T-helper 17 cell (primary cell): ENCODE measurements at regions not wholly inside any gene's neighbourhood (a gene's known extent, or its start where the extent isn't known, plus 50 kb on each side); places are given as distances from the start of the nearest gene placed in this dataset.
"Not testable (repeated sequence)": the region's sequence is repeated elsewhere in the genome, so short reads cannot be mapped to it uniquely, and the experiment has no call there.

Source experiments
- ATAC-seq: fragments of 150-1000 bp; cut with Tn5 transposase; 2 replicates; pipeline ENCODE4 v1.10.0; 2021; ENCODE audit warnings: mild to moderate bottlenecking, moderate library complexity
- DNase-seq, 3 donors: peaks; one replicate each; pipeline versions ENCODE4 v3.0.0 to v3.0.0-alpha.2; 2020 to 2021
- H3K9me3 ChIP-seq: one replicate; pipeline ENCODE4 v1.7.0; 2013; ENCODE audit warnings: low read length, mild to moderate bottlenecking; ENCODE audit not compliant: control insufficient read depth, poor library complexity, severe bottlenecking
- H3K27ac Mint-ChIP-seq: one replicate; pipeline ENCODE4 v1.8.0; 2022; ENCODE audit warnings: mild to moderate bottlenecking, moderate library complexity, mixed read lengths
- H3K27me3 Mint-ChIP-seq: one replicate; pipeline ENCODE4 v1.8.0; 2022; ENCODE audit warnings: mixed read lengths
- H3K36me3 Mint-ChIP-seq: one replicate; pipeline ENCODE4 v1.8.0; 2022; ENCODE audit warnings: low read depth, mixed read lengths
- H3K4me1 Mint-ChIP-seq: one replicate; pipeline ENCODE4 v1.8.0; 2022; ENCODE audit warnings: mild to moderate bottlenecking, mixed read lengths
- H3K4me3 Mint-ChIP-seq: one replicate; pipeline ENCODE4 v1.8.0; 2022; ENCODE audit warnings: mild to moderate bottlenecking, moderate library complexity, mixed read lengths

- no peaks in the 10 kb centered on the region for H3K9me3 ChIP-seq
- peak overlapping the region; percentile 94 for H3K27ac Mint-ChIP-seq
- H3K36me3 Mint-ChIP-seq: no peaks in the 10 kb centered on the region
- DNase-seq (no peak), ATAC-seq (no peak)
- H3K27me3 Mint-ChIP-seq: no peaks in the 10 kb centered on the region
- H3K4me1 Mint-ChIP-seq: peaks cover 38% of the 10 kb centered on the region
- no peak overlapping the region for H3K4me3 Mint-ChIP-seq
These were observed 67.4 kb downstream of the ARRDC3 start for GRCh38 chr5:91315701-91316100.

DNA sequence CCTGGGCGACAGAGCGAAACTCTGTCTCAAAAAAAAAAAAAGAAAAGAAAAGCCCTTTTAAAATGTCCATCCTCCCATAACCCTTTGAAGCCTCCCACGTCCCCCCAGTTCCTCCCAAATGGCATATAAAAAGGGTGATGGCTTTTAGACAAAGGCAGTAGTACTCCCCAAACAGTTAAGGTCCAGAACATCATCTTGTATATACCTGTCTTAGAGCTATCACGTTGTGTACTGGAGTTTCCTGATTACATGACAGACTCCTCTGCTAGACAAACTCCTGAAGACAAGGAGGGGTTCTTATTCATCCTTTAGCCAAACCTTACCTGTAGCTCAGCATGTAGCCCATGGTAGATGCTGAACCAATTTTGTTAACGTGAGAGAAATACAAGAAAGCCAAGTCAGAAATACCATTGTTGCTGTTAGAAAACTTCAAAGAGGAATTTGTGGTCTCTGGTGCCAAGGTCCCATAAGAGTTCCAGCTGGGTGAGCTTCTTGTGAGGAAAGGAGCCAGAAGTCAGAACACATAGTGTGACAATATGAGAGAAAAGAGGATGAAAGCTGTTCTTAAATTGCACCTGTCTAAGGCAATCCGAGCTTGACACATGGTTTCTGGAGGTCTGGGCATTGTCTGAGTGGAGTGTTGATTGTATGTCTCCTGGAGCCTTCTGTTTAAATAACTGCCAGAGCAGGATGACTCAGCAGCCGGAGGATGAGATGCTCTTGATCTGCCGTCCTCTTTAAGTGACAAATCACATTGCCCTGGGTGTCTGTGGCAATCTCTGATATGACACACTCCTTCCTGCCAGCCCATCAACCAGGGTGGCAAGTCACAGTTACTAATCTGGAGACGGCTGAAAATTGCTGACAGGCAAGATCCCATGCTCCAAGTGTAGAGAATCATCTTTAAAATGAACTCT lies 69.1 kb downstream of the ARRDC3 start:
- Mint-ChIP-seq H3K4me1 (peaks cover 38% of the 10 kb centered on the region), H3K27me3 (no peaks in the 10 kb centered on the region), H3K36me3 (no peaks in the 10 kb centered on the region), H3K4me3 (peak overlapping the region; percentile 58), H3K27ac (peak overlapping the region; percentile 94)
- peak; percentile 28 to 64 (median 44) for DNase-seq
- ATAC-seq: peak; percentile 77
- H3K9me3 ChIP-seq: no peaks in the 10 kb centered on the region

DNA sequence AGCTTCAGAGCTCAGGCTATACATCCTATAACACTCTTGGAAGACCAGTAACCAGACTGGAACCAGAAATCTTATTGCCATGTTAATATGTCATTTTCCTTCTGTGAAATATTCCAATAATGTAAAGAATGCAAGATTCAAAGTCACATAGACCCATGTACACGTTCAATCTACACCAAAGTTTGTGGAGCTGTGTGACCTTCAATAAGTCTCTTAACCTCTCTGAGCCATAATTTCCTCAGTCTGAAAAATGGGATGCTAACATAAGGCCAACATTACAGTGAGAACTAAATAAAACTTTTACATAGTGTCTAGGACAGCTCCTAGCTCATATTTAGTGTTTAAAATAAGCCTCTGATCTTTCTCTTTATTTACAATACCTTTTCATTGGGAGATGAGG lies 70.4 kb downstream of the ARRDC3 start:
- DNase-seq: no peak
- no peaks in the 10 kb centered on the region for H3K27me3 Mint-ChIP-seq
- H3K4me1 Mint-ChIP-seq: peaks cover 34% of the 10 kb centered on the region
- no peak for ATAC-seq
- no peaks in the 10 kb centered on the region for H3K9me3 ChIP-seq
- no peaks in the 10 kb centered on the region for H3K36me3 Mint-ChIP-seq
- no peak overlapping the region for H3K4me3 Mint-ChIP-seq
- peak overlapping the region; percentile 94 for H3K27ac Mint-ChIP-seq

GRCh38 chr5:91311697-91312501 lies 71.2 kb downstream of the ARRDC3 start:
- ATAC-seq (peak; percentile 83), DNase-seq (peak in 2 of 3 donors; percentile 31 to 48)
- H3K9me3 ChIP-seq: no peaks in the 10 kb centered on the region
- H3K36me3 Mint-ChIP-seq: no peaks in the 10 kb centered on the region
- H3K27me3 Mint-ChIP-seq: no peaks in the 10 kb centered on the region
- H3K4me1 Mint-ChIP-seq: peaks cover 32% of the 10 kb centered on the region
- H3K4me3 Mint-ChIP-seq: peak overlapping the region; percentile 65
- H3K27ac Mint-ChIP-seq: peak overlapping the region; percentile 94

DNA sequence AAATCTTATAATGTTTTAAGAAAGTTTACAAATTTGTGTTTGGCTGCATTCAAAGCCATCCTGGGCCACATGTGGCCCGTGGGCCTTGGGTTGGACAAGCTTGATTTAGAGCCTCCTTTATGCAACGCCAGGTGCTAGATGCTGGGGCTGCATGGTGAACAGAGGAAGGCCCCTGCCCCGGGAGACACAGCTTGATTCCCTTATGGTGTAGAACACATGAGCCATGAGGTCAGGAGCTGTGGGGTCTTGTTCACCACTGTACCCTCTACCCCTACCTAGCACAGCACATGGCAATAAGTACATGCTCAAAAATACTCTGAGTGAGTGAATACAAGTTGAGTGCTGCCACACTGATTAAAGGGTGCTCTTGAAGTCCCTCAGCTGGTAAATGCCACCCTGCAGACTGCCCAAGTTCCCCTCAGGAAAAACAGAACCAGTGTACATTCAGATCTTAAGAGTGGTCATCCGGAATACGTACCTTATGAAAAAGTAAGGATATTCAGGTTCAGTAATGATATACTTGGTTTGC lies 71.9 kb downstream of the ARRDC3 start:
- H3K9me3 ChIP-seq: no peaks in the 10 kb centered on the region
- Mint-ChIP-seq H3K36me3 (no peaks in the 10 kb centered on the region), H3K4me1 (peaks cover 32% of the 10 kb centered on the region), H3K27ac (peak overlapping the region; percentile 94), H3K27me3 (no peaks in the 10 kb centered on the region), H3K4me3 (peak overlapping the region; percentile 65)
- no peak for DNase-seq
- peak; percentile 2 for ATAC-seq

GRCh38 chr5:91308157-91308556 lies 75.0 kb downstream of the ARRDC3 start:
- Mint-ChIP-seq H3K27ac (peak overlapping the region; percentile 27), H3K4me1 (peaks cover 24% of the 10 kb centered on the region)
- not testable (repeated sequence) for H3K4me3 Mint-ChIP-seq, DNase-seq, H3K27me3 Mint-ChIP-seq, H3K9me3 ChIP-seq, ATAC-seq, H3K36me3 Mint-ChIP-seq

DNA sequence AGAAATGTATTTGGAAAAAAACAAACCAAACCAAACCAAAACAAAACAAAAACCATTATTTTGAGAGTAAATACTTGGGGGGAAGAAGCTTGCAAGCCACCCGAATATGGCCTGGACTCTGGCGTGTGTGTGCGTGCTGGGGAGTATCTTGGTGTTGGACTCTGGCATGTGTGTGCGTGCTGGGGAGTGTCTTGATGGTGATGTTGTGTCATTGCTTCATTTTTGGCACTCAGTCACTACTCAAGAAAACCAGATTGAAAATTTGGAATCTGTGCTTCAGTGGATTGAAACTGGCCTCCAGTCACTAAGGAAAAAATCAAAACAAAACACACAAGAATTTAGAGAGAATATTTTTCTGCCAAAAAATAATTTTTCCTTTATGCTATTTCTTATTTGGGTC lies 76.1 kb downstream of the ARRDC3 start:
- no peaks in the 10 kb centered on the region for H3K36me3 Mint-ChIP-seq

DNA sequence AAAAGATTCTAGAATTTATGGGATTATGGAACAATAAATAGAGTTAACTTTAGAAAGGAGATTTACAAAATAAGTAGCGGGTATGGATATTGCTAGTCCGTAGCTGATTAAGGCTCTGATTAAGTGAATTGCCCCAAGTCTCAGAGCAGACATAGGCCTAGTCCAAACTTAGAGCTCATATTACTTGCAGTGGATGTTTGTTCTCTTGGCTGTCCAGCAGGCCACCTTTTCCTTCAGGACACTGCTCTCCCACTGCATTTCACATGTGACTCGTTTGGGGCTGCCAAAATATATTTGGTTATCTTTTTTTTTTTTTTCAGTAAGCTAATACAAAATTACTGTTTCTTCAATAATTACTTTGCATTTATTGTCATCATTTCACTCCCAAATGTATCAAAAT lies 76.6 kb downstream of the ARRDC3 start:
- no peaks in the 10 kb centered on the region for H3K27me3 Mint-ChIP-seq
- no peaks in the 10 kb centered on the region for H3K36me3 Mint-ChIP-seq
- no peaks in the 10 kb centered on the region for H3K9me3 ChIP-seq
- ATAC-seq: no peak
- H3K4me3 Mint-ChIP-seq: no peak overlapping the region
- H3K4me1 Mint-ChIP-seq: peaks cover 8% of the 10 kb centered on the region
- no peak for DNase-seq
- no peak overlapping the region for H3K27ac Mint-ChIP-seq

More for the DNA sequence above, 76.1 kb downstream of the ARRDC3 start:
- ATAC-seq: no peak
- Mint-ChIP-seq H3K27me3 (no peaks in the 10 kb centered on the region), H3K4me3 (no peak overlapping the region), H3K27ac (no peak overlapping the region), H3K4me1 (peaks cover 13% of the 10 kb centered on the region)
- no peak for DNase-seq
- no peaks in the 10 kb centered on the region for H3K9me3 ChIP-seq

GRCh38 chr5:91305640-91306039 lies 77.5 kb downstream of the ARRDC3 start:
- no peaks in the 10 kb centered on the region for H3K9me3 ChIP-seq
- no peak overlapping the region for H3K4me3 Mint-ChIP-seq
- no peak for DNase-seq
- H3K36me3 Mint-ChIP-seq: no peaks in the 10 kb centered on the region
- H3K27ac Mint-ChIP-seq: no peak overlapping the region
- no peaks in the 10 kb centered on the region for H3K4me1 Mint-ChIP-seq
- ATAC-seq: no peak
- H3K27me3 Mint-ChIP-seq: no peaks in the 10 kb centered on the region

DNA sequence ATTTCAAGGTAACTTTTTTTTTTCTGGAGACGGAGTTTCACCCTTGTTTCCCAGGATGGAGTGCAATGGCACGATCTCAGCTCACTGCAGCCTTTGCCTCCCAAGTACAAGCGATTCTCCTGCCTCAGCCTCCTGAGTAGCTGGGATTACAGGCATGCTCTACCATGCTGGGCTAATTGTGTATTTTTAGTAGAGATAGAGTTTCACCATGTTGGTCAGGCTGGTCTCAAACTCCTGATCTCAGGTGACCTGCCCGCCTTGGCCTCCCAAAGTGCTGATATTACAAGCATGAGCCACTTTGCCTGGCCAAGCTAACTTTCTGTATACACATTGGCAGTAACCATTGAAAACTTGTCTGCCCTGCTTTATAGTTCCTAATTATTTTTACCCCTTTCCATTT lies 79.1 kb downstream of the ARRDC3 start:
- ATAC-seq, H3K4me1 Mint-ChIP-seq, H3K27me3 Mint-ChIP-seq, H3K9me3 ChIP-seq, DNase-seq, H3K27ac Mint-ChIP-seq, H3K4me3 Mint-ChIP-seq, H3K36me3 Mint-ChIP-seq: not testable (repeated sequence)

GRCh38 chr5:91302958-91303357 lies 80.2 kb downstream of the ARRDC3 start:
- DNase-seq: no peak
- H3K27ac Mint-ChIP-seq: no peak overlapping the region
- no peak overlapping the region for H3K4me3 Mint-ChIP-seq
- no peak for ATAC-seq
- no peaks in the 10 kb centered on the region for H3K4me1 Mint-ChIP-seq
- no peaks in the 10 kb centered on the region for H3K27me3 Mint-ChIP-seq
- H3K9me3 ChIP-seq: no peaks in the 10 kb centered on the region
- no peaks in the 10 kb centered on the region for H3K36me3 Mint-ChIP-seq

DNA sequence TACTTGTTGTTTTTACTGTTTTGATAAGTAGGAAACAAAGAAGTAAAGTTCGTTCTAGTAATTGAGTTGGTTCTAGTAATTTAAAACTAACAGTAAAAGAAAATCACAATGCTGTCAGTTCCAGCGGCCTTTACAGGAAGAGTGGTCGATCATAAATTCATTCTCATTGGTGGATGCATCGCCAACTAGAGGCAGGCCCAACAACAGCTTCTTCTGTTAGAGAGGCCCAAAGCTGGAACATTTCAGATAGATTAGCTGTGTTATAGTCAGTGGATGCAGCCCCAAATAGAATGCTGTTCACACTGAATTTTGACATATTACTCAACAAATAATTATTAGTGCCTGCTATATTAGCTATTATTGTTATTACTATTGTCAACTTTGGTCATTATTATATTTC lies 80.8 kb downstream of the ARRDC3 start:
- Mint-ChIP-seq H3K27me3 (no peaks in the 10 kb centered on the region), H3K27ac (no peak overlapping the region), H3K36me3 (no peaks in the 10 kb centered on the region), H3K4me3 (no peak overlapping the region), H3K4me1 (no peaks in the 10 kb centered on the region)
- ATAC-seq (no peak), DNase-seq (no peak)
- no peaks in the 10 kb centered on the region for H3K9me3 ChIP-seq

DNA sequence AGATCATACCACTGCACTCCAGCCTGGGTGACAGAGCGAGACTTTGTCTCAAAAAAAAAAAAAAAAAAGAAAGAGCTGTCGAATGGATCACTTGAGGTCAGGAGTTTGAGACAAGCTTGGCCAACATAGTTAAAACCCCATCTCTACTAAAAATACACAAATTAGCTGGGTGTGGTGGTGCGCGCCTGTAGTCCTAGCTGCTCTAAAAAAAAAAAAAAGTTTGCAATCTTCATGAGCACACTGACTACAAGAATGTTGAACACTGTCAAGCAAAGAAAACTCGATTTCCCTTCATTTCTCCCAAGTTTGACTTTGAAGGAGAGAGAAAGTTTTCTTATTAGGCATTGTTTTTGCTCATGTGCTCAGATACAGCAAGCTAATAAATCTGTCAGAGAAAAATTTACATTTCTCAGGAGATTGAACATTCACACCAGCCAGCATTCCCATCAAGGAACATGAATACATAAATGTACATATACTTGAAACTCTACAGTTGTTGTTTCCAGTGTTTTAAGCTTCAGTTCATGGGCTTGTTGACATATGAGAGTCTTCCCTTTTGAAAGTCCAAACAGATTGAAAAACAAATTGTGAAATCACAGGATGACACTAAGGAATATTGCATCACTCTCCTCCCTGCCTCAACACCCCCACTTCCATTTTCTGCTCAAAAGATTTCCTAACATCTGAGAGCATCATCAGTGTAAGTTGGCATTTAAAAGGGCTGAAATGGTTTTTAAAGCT lies 81.8 kb downstream of the ARRDC3 start:
- H3K27ac Mint-ChIP-seq: no peak overlapping the region
- ATAC-seq (no peak), DNase-seq (no peak)
- H3K9me3 ChIP-seq: no peaks in the 10 kb centered on the region
- no peak overlapping the region for H3K4me3 Mint-ChIP-seq
- no peaks in the 10 kb centered on the region for H3K4me1 Mint-ChIP-seq
- H3K27me3 Mint-ChIP-seq: no peaks in the 10 kb centered on the region
- H3K36me3 Mint-ChIP-seq: no peaks in the 10 kb centered on the region
